SK-N-SH treated with all-trans-retinoic acid at 6 μM for 48 hours (cell line): ENCODE measurements at regions not wholly inside any gene's neighbourhood (a gene's known extent, or its start where the extent isn't known, plus 50 kb on each side); places are given as distances from the start of the nearest gene placed in this dataset.

Experiments used
- ATAC-seq: fragments of 200-7000 bp; cut with Tn5 transposase; 3 replicates; pipeline ENCODE4 v1.9.1; 2020; ENCODE audit warnings: mild to moderate bottlenecking, moderate library complexity
- ARNTL ChIP-seq: fragments of 450-650 bp; formaldehyde crosslinking; IDR thresholded peaks from 2 replicates; pipeline ENCODE4 v1.5.0; 2020; ENCODE audit warnings: low read depth, mild to moderate bottlenecking, moderate library complexity, borderline replicate concordance
- BACH2 ChIP-seq: fragments of 250-450 bp; sonication (Bioruptor Pico); IDR thresholded peaks from 2 replicates; pipeline ENCODE4 v1.9.0; 2021; ENCODE audit warnings: mild to moderate bottlenecking, borderline replicate concordance
- CSDC2 ChIP-seq: fragments of 250-450 bp; sonication (Bioruptor Pico); IDR thresholded peaks from 2 replicates; pipeline ENCODE4 v1.5.0; 2020; ENCODE audit warnings: mild to moderate bottlenecking, moderate library complexity
- ESRRG ChIP-seq: fragments of 250-450 bp; sonication (Bioruptor Pico); IDR thresholded peaks from 2 replicates; pipeline ENCODE4 v1.6.1; 2021; ENCODE audit warnings: mild to moderate bottlenecking
- GLIS3 ChIP-seq: fragments of 250-450 bp; sonication (Bioruptor Pico); IDR thresholded peaks from 2 replicates; pipeline ENCODE4 v1.5.0; 2020; ENCODE audit warnings: mild to moderate bottlenecking, moderate library complexity
- ISL1 ChIP-seq: fragments of 250-450 bp; sonication (Bioruptor Pico); IDR thresholded peaks from 2 replicates; pipeline ENCODE4 v2.1.2; 2022; ENCODE audit warnings: mild to moderate bottlenecking, moderate library complexity
- OSR1 ChIP-seq: fragments of 250-450 bp; sonication (Bioruptor Pico); IDR thresholded peaks from 2 replicates; pipeline ENCODE4 v1.8.0; 2022; ENCODE audit warnings: moderate library complexity, mild to moderate bottlenecking, inconsistent platforms
- PPARA ChIP-seq: fragments of 250-450 bp; sonication (Bioruptor Pico); IDR thresholded peaks from 2 replicates; pipeline ENCODE4 v1.5.0; 2020; ENCODE audit warnings: mild to moderate bottlenecking, borderline replicate concordance
- RARB ChIP-seq: fragments of 250-450 bp; sonication (Bioruptor Pico); IDR thresholded peaks from 2 replicates; pipeline ENCODE4 v1.8.0; 2021; ENCODE audit warnings: mild to moderate bottlenecking, moderate library complexity
- SNAI2 ChIP-seq: fragments of 250-450 bp; sonication (Bioruptor Pico); IDR thresholded peaks from 2 replicates; pipeline ENCODE4 v1.5.0; 2020; ENCODE audit warnings: mild to moderate bottlenecking, moderate library complexity
- TCF4 ChIP-seq: fragments of 250-450 bp; sonication (Bioruptor Pico); IDR thresholded peaks from 2 replicates; pipeline ENCODE4 v1.8.0; 2021; ENCODE audit warnings: mild to moderate bottlenecking, moderate library complexity, borderline replicate concordance
- TOX ChIP-seq: fragments of 250-450 bp; sonication (Bioruptor Pico); IDR thresholded peaks from 2 replicates; pipeline ENCODE4 v1.8.0; 2021; ENCODE audit warnings: mild to moderate bottlenecking, moderate library complexity, borderline replicate concordance
- ZC3H10 ChIP-seq: fragments of 250-450 bp; sonication (Bioruptor Pico); IDR thresholded peaks from 2 replicates; pipeline ENCODE4 v1.5.1; 2021; ENCODE audit warnings: mild to moderate bottlenecking, moderate library complexity
- ZFP3 ChIP-seq: fragments of 250-450 bp; sonication (Bioruptor Pico); IDR thresholded peaks from 2 replicates; pipeline ENCODE4 v1.5.0; 2020; ENCODE audit warnings: mild to moderate bottlenecking, moderate library complexity
- ZFP30 ChIP-seq: fragments of 450-650 bp; formaldehyde crosslinking; IDR thresholded peaks from 2 replicates; pipeline ENCODE4 v1.5.0; 2022; ENCODE audit warnings: mild to moderate bottlenecking, moderate library complexity
- ZNF565 ChIP-seq: fragments of 450-650 bp; formaldehyde crosslinking; conservative IDR thresholded peaks from 2 replicates; pipeline ENCODE4 v1.5.0; 2020; ENCODE audit warnings: low read depth, mild to moderate bottlenecking, moderate library complexity
- ZNF70 ChIP-seq: fragments of 450-650 bp; formaldehyde crosslinking; IDR thresholded peaks from 2 replicates; pipeline ENCODE4 v1.5.0; 2020; ENCODE audit warnings: mild to moderate bottlenecking, moderate library complexity
- ZNF8 ChIP-seq: fragments of 450-650 bp; formaldehyde crosslinking; IDR thresholded peaks from 2 replicates; pipeline ENCODE4 v1.5.0; 2020; ENCODE audit warnings: mild to moderate bottlenecking, moderate library complexity
- TF ChIP-seq, protein P1 (sequence below): fragments of 250-450 bp; sonication (Bioruptor Pico); IDR thresholded peaks from 2 replicates; pipeline ENCODE4 v1.8.0; 2021; ENCODE audit warnings: low read depth, mild to moderate bottlenecking, moderate library complexity, borderline replicate concordance
- TF ChIP-seq, protein P2 (sequence below): fragments of 250-450 bp; sonication (Bioruptor Pico); IDR thresholded peaks from 2 replicates; pipeline ENCODE4 v1.5.1; 2020; ENCODE audit warnings: low read depth, mild to moderate bottlenecking, moderate library complexity
- TF ChIP-seq, protein P3 (sequence below): fragments of 250-450 bp; sonication (Bioruptor Pico); IDR thresholded peaks from 2 replicates; pipeline ENCODE4 v1.8.0; 2020; ENCODE audit warnings: mild to moderate bottlenecking, moderate library complexity, borderline replicate concordance
- TF ChIP-seq, protein P4 (sequence below): fragments of 250-450 bp; sonication (Bioruptor Pico); IDR thresholded peaks from 2 replicates; pipeline ENCODE4 v1.5.1; 2021; ENCODE audit warnings: mild to moderate bottlenecking, moderate library complexity

DNA sequence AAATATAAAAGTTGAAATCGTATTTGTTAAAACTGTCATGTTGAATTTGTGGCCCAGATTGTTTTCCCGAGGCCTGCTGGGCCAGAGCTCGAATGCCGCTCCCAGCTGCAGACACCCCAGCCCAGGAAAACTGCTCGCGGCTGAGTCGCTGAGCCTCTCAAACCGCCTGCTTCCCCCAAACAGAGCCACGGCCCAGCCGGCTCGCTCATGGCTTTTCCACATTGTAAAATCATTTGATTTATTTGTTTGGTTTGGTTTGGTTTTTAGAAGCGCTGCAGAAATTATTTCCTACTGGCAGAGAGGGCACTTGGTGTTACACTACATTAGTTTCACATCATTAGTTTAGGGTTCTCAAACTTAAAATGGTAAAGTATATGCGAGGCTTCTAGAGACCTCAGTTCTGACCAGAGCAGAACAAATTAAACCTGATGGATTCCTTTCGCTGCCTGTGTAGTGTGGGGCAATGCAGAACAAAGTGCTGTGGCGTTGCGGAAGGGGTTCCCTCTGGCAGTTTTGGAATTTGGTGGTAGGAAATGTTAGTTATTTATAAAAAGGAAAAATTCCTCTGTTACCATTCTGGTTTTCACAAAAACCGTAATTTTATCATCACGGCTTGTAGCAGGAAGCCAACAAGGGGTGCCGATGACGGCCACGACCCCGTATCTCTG, 156.5 kb upstream of the PITX1 start:
- TF ChIP-seq SNAI2 (CRISPR knock-in tag): no peak
- no peak for TF ChIP-seq CSDC2 (CRISPR knock-in tag)
- no peak for TF ChIP-seq TOX (CRISPR knock-in tag)
- no peak for TF ChIP-seq GLIS3 (CRISPR knock-in tag)
- no peak for TF ChIP-seq RARB (CRISPR knock-in tag)
- TF ChIP-seq PPARA (CRISPR knock-in tag): no peak
- no peak for TF ChIP-seq ZFP30
- no peak for TF ChIP-seq ZNF565 (CRISPR knock-in tag)
- TF ChIP-seq ARNTL (CRISPR knock-in tag): no peak
- TF ChIP-seq, protein P1, sequence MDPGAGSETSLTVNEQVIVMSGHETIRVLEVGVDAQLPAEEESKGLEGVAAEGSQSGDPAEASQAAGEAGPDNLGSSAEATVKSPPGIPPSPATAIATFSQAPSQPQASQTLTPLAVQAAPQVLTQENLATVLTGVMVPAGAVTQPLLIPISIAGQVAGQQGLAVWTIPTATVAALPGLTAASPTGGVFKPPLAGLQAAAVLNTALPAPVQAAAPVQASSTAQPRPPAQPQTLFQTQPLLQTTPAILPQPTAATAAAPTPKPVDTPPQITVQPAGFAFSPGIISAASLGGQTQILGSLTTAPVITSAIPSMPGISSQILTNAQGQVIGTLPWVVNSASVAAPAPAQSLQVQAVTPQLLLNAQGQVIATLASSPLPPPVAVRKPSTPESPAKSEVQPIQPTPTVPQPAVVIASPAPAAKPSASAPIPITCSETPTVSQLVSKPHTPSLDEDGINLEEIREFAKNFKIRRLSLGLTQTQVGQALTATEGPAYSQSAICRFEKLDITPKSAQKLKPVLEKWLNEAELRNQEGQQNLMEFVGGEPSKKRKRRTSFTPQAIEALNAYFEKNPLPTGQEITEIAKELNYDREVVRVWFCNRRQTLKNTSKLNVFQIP: no peak
- TF ChIP-seq ESRRG (CRISPR knock-in tag): no peak
- TF ChIP-seq, protein P2, sequence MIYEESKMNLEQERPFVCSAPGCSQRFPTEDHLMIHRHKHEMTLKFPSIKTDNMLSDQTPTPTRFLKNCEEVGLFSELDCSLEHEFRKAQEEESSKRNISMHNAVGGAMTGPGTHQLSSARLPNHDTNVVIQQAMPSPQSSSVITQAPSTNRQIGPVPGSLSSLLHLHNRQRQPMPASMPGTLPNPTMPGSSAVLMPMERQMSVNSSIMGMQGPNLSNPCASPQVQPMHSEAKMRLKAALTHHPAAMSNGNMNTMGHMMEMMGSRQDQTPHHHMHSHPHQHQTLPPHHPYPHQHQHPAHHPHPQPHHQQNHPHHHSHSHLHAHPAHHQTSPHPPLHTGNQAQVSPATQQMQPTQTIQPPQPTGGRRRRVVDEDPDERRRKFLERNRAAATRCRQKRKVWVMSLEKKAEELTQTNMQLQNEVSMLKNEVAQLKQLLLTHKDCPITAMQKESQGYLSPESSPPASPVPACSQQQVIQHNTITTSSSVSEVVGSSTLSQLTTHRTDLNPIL (CRISPR knock-in tag): no peak
- ATAC-seq: no peak

DNA sequence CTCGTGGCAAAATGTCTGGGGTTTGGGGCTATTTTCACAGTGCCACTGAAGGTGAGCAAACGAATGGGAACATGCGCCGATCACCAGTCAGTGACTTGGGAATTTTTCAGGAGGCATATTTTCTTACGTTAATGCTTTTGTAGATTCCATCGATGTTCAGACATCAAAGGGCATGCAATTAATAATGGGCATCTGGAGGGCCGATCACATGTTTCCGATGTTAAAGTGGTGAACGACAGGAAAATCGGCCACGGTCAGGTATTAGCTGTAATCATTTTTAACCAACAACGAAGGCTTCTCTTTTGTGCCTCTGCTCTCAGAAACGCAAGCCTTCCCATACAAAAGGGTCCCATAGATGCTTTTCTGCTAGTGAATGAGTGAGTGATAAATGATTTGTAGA, 155.0 kb upstream of the PITX1 start:
- no peak for ATAC-seq
- TF ChIP-seq SNAI2 (CRISPR knock-in tag): no peak
- TF ChIP-seq ISL1: no peak
- TF ChIP-seq PPARA (CRISPR knock-in tag): no peak
- TF ChIP-seq, protein P2 (CRISPR knock-in tag): no peak
- TF ChIP-seq ZFP3 (CRISPR knock-in tag): no peak
- no peak for TF ChIP-seq ESRRG (CRISPR knock-in tag)
- no peak for TF ChIP-seq ZNF70 (CRISPR knock-in tag)
- TF ChIP-seq ZFP30: no peak
- TF ChIP-seq ZNF8 (CRISPR knock-in tag): no peak
- no peak for TF ChIP-seq ARNTL (CRISPR knock-in tag)
- TF ChIP-seq ZNF565 (CRISPR knock-in tag): no peak
- TF ChIP-seq BACH2 (CRISPR knock-in tag): no peak
- TF ChIP-seq, protein P3, sequence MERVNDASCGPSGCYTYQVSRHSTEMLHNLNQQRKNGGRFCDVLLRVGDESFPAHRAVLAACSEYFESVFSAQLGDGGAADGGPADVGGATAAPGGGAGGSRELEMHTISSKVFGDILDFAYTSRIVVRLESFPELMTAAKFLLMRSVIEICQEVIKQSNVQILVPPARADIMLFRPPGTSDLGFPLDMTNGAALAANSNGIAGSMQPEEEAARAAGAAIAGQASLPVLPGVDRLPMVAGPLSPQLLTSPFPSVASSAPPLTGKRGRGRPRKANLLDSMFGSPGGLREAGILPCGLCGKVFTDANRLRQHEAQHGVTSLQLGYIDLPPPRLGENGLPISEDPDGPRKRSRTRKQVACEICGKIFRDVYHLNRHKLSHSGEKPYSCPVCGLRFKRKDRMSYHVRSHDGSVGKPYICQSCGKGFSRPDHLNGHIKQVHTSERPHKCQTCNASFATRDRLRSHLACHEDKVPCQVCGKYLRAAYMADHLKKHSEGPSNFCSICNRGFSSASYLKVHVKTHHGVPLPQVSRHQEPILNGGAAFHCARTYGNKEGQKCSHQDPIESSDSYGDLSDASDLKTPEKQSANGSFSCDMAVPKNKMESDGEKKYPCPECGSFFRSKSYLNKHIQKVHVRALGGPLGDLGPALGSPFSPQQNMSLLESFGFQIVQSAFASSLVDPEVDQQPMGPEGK (CRISPR knock-in tag): no peak
- TF ChIP-seq RARB (CRISPR knock-in tag): no peak
- no peak for TF ChIP-seq TCF4 (CRISPR knock-in tag)
- TF ChIP-seq OSR1 (CRISPR knock-in tag): no peak
- no peak for TF ChIP-seq ZC3H10 (CRISPR knock-in tag)

DNA sequence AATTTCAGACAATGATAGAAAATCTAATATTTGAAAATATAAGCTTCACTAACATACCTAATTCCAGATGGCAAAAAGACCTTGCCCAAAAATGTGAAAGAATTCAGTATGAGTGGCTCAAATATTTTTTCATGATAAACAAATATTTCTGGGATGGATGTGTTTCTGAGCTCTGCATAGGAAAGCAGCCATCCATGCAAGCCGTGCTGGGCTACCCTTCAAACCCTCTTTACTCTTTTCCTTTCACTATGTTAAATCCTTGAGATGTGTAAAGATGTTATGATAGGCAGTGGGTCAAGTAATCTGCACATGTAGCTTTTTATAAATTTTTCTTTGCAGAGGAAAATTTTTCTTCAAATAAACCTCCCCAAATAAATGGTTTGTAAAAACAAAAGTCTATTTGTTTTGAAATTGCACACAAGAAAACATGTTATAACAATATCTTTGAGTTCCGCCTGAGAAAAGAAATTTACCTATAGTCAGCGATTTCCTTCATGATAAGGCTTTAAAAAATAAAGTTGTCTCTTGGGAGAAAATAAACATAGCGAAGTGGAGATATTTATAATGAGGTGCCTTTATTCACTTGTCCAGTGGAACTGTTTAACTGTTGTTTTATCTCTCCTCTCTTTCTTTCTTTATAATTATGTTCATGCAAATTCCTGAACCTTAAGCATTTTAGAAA, 154.3 kb upstream of the PITX1 start:
- no peak for ATAC-seq
- TF ChIP-seq OSR1 (CRISPR knock-in tag): no peak
- TF ChIP-seq, protein P4, sequence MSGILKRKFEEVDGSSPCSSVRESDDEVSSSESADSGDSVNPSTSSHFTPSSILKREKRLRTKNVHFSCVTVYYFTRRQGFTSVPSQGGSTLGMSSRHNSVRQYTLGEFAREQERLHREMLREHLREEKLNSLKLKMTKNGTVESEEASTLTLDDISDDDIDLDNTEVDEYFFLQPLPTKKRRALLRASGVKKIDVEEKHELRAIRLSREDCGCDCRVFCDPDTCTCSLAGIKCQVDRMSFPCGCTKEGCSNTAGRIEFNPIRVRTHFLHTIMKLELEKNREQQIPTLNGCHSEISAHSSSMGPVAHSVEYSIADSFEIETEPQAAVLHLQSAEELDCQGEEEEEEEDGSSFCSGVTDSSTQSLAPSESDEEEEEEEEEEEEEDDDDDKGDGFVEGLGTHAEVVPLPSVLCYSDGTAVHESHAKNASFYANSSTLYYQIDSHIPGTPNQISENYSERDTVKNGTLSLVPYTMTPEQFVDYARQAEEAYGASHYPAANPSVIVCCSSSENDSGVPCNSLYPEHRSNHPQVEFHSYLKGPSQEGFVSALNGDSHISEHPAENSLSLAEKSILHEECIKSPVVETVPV (CRISPR knock-in tag): no peak
- no peak for TF ChIP-seq CSDC2 (CRISPR knock-in tag)
- TF ChIP-seq RARB (CRISPR knock-in tag): no peak
- no peak for TF ChIP-seq ISL1
- TF ChIP-seq, protein P3 (CRISPR knock-in tag): no peak
- no peak for TF ChIP-seq ZC3H10 (CRISPR knock-in tag)
- no peak for TF ChIP-seq ZNF8 (CRISPR knock-in tag)
- TF ChIP-seq, protein P1: no peak
- no peak for TF ChIP-seq TCF4 (CRISPR knock-in tag)
- TF ChIP-seq, protein P2 (CRISPR knock-in tag): no peak
- TF ChIP-seq SNAI2 (CRISPR knock-in tag): no peak
